MM.1S (cell line): ENCODE measurements at regions not wholly inside any gene's neighbourhood (a gene's known extent, or its start where the extent isn't known, plus 50 kb on each side); places are given as distances from the start of the nearest gene placed in this dataset.

Experiments
- EZH2 ChIP-seq: fragments of 300-600 bp; sonication (generic); optimal IDR thresholded peaks from 2 replicates; pipeline ENCODE3; 2017; ENCODE audit warnings: low read depth, mild to moderate bottlenecking, antibody characterized with exemption, low read length, mixed read lengths
- TF ChIP-seq, protein P1 (sequence below): fragments of 300-600 bp; sonication (generic); IDR thresholded peaks from 2 replicates; pipeline ENCODE4 v1.5.1; 2016; ENCODE audit warnings: antibody characterized with exemption, low read length, mixed read lengths

DNA sequence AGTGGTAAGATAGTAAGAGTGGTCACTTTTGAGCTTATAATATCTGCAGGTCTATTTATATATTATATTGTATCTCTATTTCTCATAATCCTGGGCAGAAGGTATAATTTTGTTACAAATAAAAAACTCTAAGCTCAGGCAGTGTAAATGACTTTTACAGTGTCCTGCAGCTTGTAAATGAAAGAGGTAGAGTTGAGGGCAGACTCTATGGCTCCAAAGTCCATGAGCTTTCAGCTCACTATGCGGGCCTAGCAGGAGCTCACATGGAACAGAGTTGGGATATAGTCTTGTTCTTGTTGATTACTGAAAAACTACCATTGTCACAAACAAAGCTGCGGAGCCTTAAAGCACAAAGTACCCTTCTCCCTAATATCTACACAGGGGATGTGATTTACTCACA lies 361.4 kb downstream of the LNPK start:
- TF ChIP-seq, protein P1, sequence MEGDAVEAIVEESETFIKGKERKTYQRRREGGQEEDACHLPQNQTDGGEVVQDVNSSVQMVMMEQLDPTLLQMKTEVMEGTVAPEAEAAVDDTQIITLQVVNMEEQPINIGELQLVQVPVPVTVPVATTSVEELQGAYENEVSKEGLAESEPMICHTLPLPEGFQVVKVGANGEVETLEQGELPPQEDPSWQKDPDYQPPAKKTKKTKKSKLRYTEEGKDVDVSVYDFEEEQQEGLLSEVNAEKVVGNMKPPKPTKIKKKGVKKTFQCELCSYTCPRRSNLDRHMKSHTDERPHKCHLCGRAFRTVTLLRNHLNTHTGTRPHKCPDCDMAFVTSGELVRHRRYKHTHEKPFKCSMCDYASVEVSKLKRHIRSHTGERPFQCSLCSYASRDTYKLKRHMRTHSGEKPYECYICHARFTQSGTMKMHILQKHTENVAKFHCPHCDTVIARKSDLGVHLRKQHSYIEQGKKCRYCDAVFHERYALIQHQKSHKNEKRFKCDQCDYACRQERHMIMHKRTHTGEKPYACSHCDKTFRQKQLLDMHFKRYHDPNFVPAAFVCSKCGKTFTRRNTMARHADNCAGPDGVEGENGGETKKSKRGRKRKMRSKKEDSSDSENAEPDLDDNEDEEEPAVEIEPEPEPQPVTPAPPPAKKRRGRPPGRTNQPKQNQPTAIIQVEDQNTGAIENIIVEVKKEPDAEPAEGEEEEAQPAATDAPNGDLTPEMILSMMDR = no peak
- no peak for TF ChIP-seq EZH2
